ENCODE measurements at regions not wholly inside any gene's neighbourhood (a gene's known extent, or its start where the extent isn't known, plus 50 kb on each side); places are given as distances from the start of the nearest gene placed in this dataset.

DNA sequence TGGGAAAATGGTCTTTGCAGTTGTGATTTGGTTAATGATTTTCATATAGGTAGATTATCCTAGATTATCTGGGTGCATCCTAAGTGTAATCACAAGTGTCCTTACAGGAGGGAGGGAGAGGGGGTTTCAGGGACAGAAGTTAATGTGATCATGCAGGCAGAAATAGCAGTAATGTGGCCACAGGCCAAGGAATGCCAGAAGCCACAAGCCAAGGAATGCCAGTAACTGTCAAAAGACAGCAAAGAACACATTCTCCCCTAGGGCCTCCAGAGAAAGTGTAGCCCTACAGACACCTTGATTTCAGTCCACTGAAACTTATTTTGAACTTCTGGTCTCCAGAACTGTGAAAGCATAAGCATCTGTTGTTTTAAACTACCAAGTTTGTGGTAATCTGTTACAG lies 2074.5 kb downstream of the MAT2B start:
- ChIA-PET POLR2A (no interaction called here), CTCF (no interaction called here)
- H3K27ac Mint-ChIP-seq: no peak overlapping the region
- H3K27me3 Mint-ChIP-seq: no peaks in the 10 kb centered on the region
- ATAC-seq (no peak), DNase-seq (no peak)
- H3K36me3 Mint-ChIP-seq (ENCODE audit: low read depth): no peaks in the 10 kb centered on the region
- no peaks in the 10 kb centered on the region for H3K4me1 Mint-ChIP-seq
- intact Hi-C loops (cut with DNase I, micrococcal nuclease): no loop called here
- H3K9me3 Mint-ChIP-seq (ENCODE audit: low read depth): peaks cover 3% of the 10 kb centered on the region
- H3K4me3 Mint-ChIP-seq: no peak overlapping the region

DNA sequence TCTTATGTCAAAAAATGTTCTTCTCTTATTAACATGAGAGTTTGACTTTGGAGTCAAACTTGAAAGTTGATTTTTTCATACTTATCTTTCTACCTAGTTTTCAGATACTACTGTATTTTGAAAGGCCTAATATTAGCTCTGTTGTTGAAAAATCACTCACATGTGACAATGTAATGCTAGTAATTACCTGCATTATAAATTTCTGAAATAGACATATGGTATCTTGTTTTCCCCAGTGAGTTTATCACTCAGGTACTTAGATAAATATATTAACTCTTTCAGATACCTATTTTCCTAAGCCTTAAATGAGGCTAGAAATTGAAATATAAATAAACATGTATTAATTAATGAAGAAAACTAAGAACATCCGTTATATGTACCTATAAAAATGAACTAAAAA lies 2089.3 kb downstream of the MAT2B start:
- peaks cover 9% of the 10 kb centered on the region for H3K9me3 Mint-ChIP-seq (ENCODE audit: low read depth)
- DNase-seq (no peak), ATAC-seq (no peak)
- intact Hi-C loops (cut with DNase I, micrococcal nuclease): no loop called here
- H3K27ac Mint-ChIP-seq: no peak overlapping the region
- POLR2A ChIA-PET: no interaction called here
- no peaks in the 10 kb centered on the region for H3K27me3 Mint-ChIP-seq
- H3K4me3 Mint-ChIP-seq: no peak overlapping the region
- H3K36me3 Mint-ChIP-seq (ENCODE audit: low read depth): no peaks in the 10 kb centered on the region
- H3K4me1 Mint-ChIP-seq: no peaks in the 10 kb centered on the region
- CTCF ChIA-PET: interaction anchor here (0.7 kb wide), 1 partner anchor 113 kb away, joined by 3 read pairs; no protein-coding TSS in a partner anchor

DNA sequence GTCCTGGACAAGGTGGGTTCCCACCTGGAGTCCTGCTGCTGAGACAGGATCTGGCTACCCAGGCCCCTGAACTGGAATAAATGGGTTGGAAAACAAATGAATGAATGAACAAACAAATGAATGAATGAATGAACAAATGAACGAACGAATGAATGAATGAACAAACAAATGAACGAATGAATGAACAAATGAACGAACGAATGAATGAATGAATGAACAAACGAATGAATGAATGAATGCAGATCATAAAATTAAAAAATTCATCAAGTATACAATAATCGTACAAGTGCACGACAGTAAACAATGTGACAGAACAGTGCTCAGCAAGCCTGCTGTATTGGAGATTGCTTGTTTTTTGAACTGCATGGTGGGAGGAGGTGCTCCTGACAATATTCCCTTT lies 2097.1 kb downstream of the MAT2B start:
- no peak overlapping the region for H3K27ac Mint-ChIP-seq

DNA sequence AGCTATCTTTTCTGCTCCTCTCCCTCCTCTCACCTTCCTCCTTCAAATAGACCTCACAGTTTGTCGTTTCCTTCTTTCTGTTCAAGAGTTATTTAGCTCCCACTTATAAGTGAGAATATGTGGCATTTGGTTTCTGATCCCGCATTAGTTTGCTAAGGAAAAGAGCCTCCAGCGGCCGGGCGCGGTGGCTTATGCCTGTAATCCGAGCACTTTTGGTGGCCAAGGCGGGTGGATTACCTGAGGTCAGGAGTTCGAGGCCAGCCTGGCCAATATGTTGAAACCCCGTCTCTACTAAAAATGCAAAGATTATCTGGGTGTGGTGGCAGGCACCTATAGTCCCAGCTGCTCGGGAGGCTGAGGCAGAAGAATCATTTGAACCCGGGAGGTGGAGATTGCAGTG lies 2101.6 kb downstream of the MAT2B start:
- H3K27me3 Mint-ChIP-seq: no peaks in the 10 kb centered on the region
- ChIA-PET POLR2A (no interaction called here), CTCF (interaction anchor here (0.6 kb wide), 1 partner anchor 1494 kb away, joined by 4 read pairs; no protein-coding TSS in a partner anchor)
- H3K9me3 Mint-ChIP-seq (ENCODE audit: low read depth): peaks cover 14% of the 10 kb centered on the region
- ATAC-seq (no peak), DNase-seq (no peak)
- H3K36me3 Mint-ChIP-seq (ENCODE audit: low read depth): no peaks in the 10 kb centered on the region
- no peaks in the 10 kb centered on the region for H3K4me1 Mint-ChIP-seq
- H3K4me3 Mint-ChIP-seq: no peak overlapping the region
- no peak overlapping the region for H3K27ac Mint-ChIP-seq
- intact Hi-C loops (cut with DNase I, micrococcal nuclease): no loop called here

More for the DNA sequence above, 2097.1 kb downstream of the MAT2B start:
- Mint-ChIP-seq H3K9me3 (ENCODE audit: low read depth) (peaks cover 28% of the 10 kb centered on the region), H3K4me1 (no peaks in the 10 kb centered on the region), H3K36me3 (ENCODE audit: low read depth) (no peaks in the 10 kb centered on the region), H3K4me3 (no peak overlapping the region), H3K27me3 (no peaks in the 10 kb centered on the region)
- no peak for ATAC-seq
- CTCF ChIA-PET: no interaction called here
- DNase-seq: no peak
- POLR2A ChIA-PET: no interaction called here
- intact Hi-C loops (cut with DNase I, micrococcal nuclease): no loop called here

DNA sequence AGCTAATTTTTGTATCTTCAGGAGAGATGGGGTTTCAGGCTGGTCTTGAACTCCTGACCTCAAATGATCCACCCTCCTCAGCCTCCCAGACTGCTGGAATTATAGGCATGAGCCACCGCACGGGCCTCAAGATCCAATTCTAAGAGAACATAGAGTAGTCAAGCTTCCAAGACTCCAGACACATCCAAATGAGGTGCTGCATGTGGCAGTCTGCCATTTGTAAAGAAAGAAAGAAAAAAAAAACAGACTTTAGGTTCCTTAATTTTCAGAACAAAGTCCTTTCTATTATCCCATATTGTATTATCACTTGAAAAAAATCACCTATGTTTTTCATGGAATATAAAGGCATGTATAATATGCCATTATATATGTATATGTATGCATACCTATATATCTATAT lies 2104.5 kb downstream of the MAT2B start:
- H3K27ac Mint-ChIP-seq: no peak overlapping the region
- peaks cover 14% of the 10 kb centered on the region for H3K9me3 Mint-ChIP-seq (ENCODE audit: low read depth)
- POLR2A ChIA-PET: no interaction called here
- no peaks in the 10 kb centered on the region for H3K4me1 Mint-ChIP-seq
- no peaks in the 10 kb centered on the region for H3K27me3 Mint-ChIP-seq
- H3K4me3 Mint-ChIP-seq: no peak overlapping the region
- CTCF ChIA-PET: no interaction called here
- intact Hi-C loops (cut with DNase I, micrococcal nuclease): no loop called here
- H3K36me3 Mint-ChIP-seq (ENCODE audit: low read depth): no peaks in the 10 kb centered on the region
- no peak for ATAC-seq
- DNase-seq: no peak

DNA sequence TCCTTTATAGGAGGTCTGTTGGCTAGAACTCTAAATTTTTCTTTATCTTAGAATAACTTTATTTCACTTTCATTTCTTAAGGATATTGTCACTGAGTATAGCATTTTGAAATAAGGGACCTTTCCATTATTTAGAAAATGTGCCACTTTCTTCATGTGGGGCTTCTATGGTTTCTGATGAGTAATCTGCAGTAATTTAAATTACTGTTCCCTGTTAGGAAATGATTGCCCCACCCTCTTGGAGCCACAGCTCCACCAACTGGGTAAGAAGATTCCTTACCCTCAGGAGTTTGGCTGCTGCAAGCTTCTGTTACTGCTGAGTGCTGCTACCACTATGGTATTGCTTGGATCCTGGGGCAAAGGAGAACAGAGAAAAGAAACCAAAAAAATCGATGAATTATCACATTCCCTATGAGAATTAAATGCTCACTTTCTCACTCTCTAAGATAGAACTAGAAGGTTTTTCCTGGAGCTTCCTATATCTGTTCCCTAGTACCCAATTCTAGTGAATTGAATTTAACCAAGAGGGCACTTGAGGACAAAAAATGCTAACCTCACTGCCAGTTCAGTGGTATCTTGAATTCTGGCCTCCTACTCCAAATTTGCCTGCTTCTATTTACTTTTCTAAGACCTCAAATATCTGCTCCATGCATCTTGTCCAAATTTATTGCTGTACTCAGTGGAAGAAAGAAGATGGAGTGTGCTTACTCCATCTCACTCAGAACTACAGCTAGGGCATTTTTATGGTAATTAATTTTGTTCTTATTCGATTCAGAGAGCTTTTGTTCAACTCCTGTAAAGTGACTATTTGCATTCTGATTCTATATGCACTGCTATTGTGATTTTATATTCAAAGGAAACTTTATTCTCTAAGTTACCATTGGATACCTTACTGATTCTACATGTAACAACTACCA lies 2111.3 kb downstream of the MAT2B start:
- POLR2A ChIA-PET: no interaction called here
- no peak overlapping the region for H3K27ac Mint-ChIP-seq
- no peaks in the 10 kb centered on the region for H3K36me3 Mint-ChIP-seq (ENCODE audit: low read depth)
- CTCF ChIA-PET: no interaction called here
- H3K9me3 Mint-ChIP-seq (ENCODE audit: low read depth): peaks cover 9% of the 10 kb centered on the region
- ATAC-seq (no peak), DNase-seq (no peak)
- H3K27me3 Mint-ChIP-seq: no peaks in the 10 kb centered on the region
- intact Hi-C loops (cut with DNase I, micrococcal nuclease): no loop called here
- H3K4me3 Mint-ChIP-seq: no peak overlapping the region
- H3K4me1 Mint-ChIP-seq: no peaks in the 10 kb centered on the region

DNA sequence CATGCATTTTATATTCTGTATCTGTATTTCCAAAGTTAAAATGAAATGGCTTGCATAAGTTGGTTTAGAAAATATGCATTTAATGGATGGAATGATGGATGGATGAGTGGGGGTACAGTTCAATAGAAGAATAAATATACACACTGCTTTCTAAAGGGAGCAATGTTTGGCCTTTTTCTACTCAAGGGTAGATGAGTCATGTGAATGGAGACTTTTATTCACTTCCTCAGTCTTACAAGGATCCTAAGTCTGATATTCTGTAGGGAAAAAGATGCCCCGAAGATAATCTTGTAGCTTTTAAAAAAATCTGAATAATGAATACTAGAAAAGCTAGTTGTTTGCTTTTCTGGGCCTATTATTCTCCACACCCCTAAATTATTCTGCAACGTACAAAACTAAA lies 2112.1 kb downstream of the MAT2B start:
- CTCF ChIA-PET: no interaction called here

DNA sequence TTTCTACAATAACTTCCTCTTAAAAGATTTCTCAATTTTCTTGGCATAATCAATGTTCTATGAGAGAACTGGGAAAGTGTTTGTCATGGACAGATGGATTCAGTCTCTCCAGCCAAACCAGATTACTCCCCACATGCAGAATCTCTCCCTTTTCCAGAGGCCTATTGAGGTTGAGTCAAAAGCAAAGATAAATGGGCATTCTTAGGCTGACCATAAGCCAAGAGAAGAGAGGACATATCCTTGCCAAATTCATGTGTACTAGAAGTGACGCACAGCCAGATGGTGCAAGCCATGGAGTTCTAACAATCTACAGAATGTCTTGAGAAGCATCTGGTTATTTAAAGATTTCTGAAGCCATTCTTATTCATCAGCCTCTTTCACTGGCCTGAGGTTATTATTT lies 2115.0 kb downstream of the MAT2B start:
- H3K36me3 Mint-ChIP-seq (ENCODE audit: low read depth): no peaks in the 10 kb centered on the region
- ChIA-PET CTCF (no interaction called here), POLR2A (no interaction called here)
- intact Hi-C loops (cut with DNase I, micrococcal nuclease): no loop called here
- H3K4me1 Mint-ChIP-seq: no peaks in the 10 kb centered on the region
- H3K27me3 Mint-ChIP-seq: no peaks in the 10 kb centered on the region
- no peak for DNase-seq
- ATAC-seq: no peak
- peaks cover 9% of the 10 kb centered on the region for H3K9me3 Mint-ChIP-seq (ENCODE audit: low read depth)
- no peak overlapping the region for H3K4me3 Mint-ChIP-seq
- H3K27ac Mint-ChIP-seq: no peak overlapping the region

More for the DNA sequence above, 2112.1 kb downstream of the MAT2B start:
- DNase-seq: no peak
- ATAC-seq: no peak
- Mint-ChIP-seq H3K36me3 (ENCODE audit: low read depth) (no peaks in the 10 kb centered on the region), H3K27me3 (no peaks in the 10 kb centered on the region), H3K27ac (no peak overlapping the region), H3K4me3 (no peak overlapping the region), H3K9me3 (ENCODE audit: low read depth) (peaks cover 9% of the 10 kb centered on the region), H3K4me1 (no peaks in the 10 kb centered on the region)
- intact Hi-C loops (cut with DNase I, micrococcal nuclease): no loop called here
- POLR2A ChIA-PET: no interaction called here

DNA sequence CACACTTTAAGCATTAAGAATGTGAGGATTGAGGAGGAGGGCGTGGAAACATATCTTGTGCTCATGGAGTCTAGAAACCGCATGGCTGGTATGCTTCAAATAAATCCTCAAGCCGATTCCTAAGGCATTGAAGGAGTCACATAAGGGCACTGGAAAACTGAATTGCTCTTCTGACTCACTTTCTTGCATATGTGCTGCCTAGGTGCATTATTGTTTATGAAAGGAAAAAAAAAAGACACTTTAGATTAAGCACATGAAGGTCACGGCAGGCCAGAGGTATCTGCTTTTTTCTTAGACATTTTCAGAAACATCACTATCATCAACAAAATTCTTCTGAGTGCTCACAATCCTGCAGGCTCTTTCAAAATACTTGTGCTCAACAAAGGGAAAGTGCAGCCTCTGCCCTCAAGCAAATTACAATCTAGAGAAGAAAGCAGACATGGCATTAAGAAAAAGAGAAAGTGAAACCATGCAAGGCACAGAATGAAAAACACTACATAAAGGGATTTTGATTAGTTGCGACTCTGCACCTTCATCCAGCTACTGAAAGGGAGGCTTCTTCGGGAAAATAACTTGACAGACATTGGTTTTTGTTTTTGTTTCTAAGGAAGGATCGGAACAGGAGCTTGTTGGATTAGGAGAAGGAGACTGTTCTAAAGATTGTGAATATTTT lies 2117.6 kb downstream of the MAT2B start:
- H3K27me3 Mint-ChIP-seq: no peaks in the 10 kb centered on the region
- no peak overlapping the region for H3K4me3 Mint-ChIP-seq
- no peaks in the 10 kb centered on the region for H3K4me1 Mint-ChIP-seq
- DNase-seq (no peak), ATAC-seq (no peak)
- no peak overlapping the region for H3K27ac Mint-ChIP-seq
- CTCF ChIA-PET: no interaction called here
- POLR2A ChIA-PET: no interaction called here
- peaks cover 11% of the 10 kb centered on the region for H3K9me3 Mint-ChIP-seq (ENCODE audit: low read depth)
- H3K36me3 Mint-ChIP-seq (ENCODE audit: low read depth): no peaks in the 10 kb centered on the region
- intact Hi-C loops (cut with DNase I, micrococcal nuclease): no loop called here

DNA sequence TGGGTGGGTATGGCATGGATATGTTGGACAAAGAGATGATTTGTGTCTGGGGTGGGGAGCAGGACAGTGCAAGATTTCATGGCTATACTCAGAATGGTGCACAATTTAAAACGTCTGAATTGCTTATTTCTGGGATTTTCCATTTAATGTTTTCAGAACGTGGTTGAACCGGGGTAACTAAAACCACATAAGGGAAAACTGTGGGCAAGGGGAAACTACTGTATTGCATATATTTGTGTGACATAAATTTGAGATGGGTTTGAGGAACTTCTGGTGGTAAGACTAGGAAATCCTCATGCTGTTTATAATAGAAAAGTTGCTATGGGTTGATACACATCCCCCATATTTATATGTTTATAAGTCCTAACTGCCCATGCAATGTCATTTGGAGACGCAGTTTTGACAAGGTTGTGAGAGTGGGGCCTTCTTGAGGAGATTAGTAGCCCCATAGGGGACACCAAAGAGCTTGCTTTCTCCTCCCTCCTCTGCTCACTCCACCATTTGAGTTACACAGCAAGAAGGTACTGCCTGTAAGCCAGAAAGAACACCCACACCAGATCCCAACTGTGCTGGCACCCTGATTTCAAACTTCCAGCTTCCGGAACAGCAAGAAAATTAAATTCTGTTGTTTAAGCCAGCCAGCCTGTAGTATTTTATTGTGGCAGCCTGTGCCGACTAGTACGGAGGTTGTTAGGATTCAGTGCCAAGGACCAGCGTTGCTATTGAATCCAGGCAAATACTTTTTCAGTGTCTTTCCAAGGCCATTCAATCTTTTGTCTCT lies 2118.9 kb downstream of the MAT2B start:
- intact Hi-C loops (cut with DNase I, micrococcal nuclease): no loop called here
- no peak for DNase-seq
- Mint-ChIP-seq H3K36me3 (ENCODE audit: low read depth) (no peaks in the 10 kb centered on the region), H3K9me3 (ENCODE audit: low read depth) (peaks cover 11% of the 10 kb centered on the region), H3K4me3 (no peak overlapping the region), H3K27me3 (no peaks in the 10 kb centered on the region), H3K27ac (no peak overlapping the region), H3K4me1 (no peaks in the 10 kb centered on the region)
- CTCF ChIA-PET: no interaction called here
- ATAC-seq: no peak
- POLR2A ChIA-PET: no interaction called here

DNA sequence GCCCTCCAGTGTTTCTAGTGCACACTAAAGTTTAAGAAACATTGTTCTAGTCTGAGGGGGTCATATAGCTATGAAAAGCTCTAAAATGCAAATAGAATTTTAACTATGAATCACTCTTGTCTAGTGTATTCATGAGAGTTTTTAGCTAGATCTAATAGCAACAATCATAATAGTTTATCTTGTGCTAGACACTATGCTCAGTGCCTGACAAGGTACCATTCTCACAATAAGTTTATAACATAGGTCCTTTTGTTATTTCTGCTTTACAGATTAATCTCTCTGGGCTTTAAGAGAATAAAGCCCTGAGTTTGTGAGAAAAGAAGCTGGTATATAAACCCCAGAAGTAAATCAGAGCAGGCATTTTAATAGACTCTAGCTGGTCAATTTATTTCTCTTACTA lies 2120.7 kb downstream of the MAT2B start:
- H3K4me1 Mint-ChIP-seq: no peaks in the 10 kb centered on the region
- intact Hi-C loops (cut with DNase I, micrococcal nuclease): no loop called here
- ATAC-seq (no peak), DNase-seq (no peak)
- CTCF ChIA-PET: no interaction called here
- H3K27me3 Mint-ChIP-seq: no peaks in the 10 kb centered on the region
- H3K9me3 Mint-ChIP-seq (ENCODE audit: low read depth): peaks cover 8% of the 10 kb centered on the region
- POLR2A ChIA-PET: no interaction called here
- no peak overlapping the region for H3K4me3 Mint-ChIP-seq
- H3K27ac Mint-ChIP-seq: no peak overlapping the region
- H3K36me3 Mint-ChIP-seq (ENCODE audit: low read depth): no peaks in the 10 kb centered on the region
